Stimulated activated naive CD4-positive, alpha-beta T cell (primary cell): ENCODE measurements at regions not wholly inside any gene's neighbourhood (a gene's known extent, or its start where the extent isn't known, plus 50 kb on each side); places are given as distances from the start of the nearest gene placed in this dataset.
"Not testable (repeated sequence)": the region's sequence is repeated elsewhere in the genome, so short reads cannot be mapped to it uniquely, and the experiment has no call there.

ENCODE experiments used
- DNase-seq, 6 experiments: peaks; one replicate each; lab custom pipeline; 2025; lab: John Stamatoyannopoulos, UW

GRCh38 chr3:82509106-82509842, 747.8 kb upstream of the GBE1 start:
- DNase-seq: no peak

- DNase-seq: no peak
Measured at GRCh38 chr3:82506204-82506603, 744.8 kb upstream of the GBE1 start.

GRCh38 chr3:82505079-82505756, 743.8 kb upstream of the GBE1 start:
- DNase-seq: no peak

- no peak for DNase-seq
Measured at GRCh38 chr3:82498186-82498585, 736.7 kb upstream of the GBE1 start.

- DNase-seq: no peak
Measured at GRCh38 chr3:82496890-82497560, 735.6 kb upstream of the GBE1 start.

- no peak for DNase-seq
Measured at GRCh38 chr3:82495655-82496054, 734.2 kb upstream of the GBE1 start.

GRCh38 chr3:82494977-82495489, 733.6 kb upstream of the GBE1 start:
- no peak for DNase-seq

- no peak for DNase-seq
Measured at GRCh38 chr3:82493858-82494257, 732.4 kb upstream of the GBE1 start.

- DNase-seq: no peak
Measured at GRCh38 chr3:82475306-82475705, 713.9 kb upstream of the GBE1 start.

- no peak for DNase-seq
Measured at GRCh38 chr3:82474711-82475110, 713.3 kb upstream of the GBE1 start.

GRCh38 chr3:82473864-82474541, 712.6 kb upstream of the GBE1 start:
- DNase-seq: no peak

- no peak for DNase-seq
Measured at GRCh38 chr3:82467051-82467450, 705.6 kb upstream of the GBE1 start.

GRCh38 chr3:82462977-82463376, 701.5 kb upstream of the GBE1 start:
- no peak for DNase-seq

- DNase-seq: no peak
Measured at GRCh38 chr3:82461049-82461889, 699.8 kb upstream of the GBE1 start.

GRCh38 chr3:82448320-82448719, 686.9 kb upstream of the GBE1 start:
- DNase-seq: no peak

- DNase-seq: not testable (repeated sequence)
Measured at GRCh38 chr3:82428821-82429220, 667.4 kb upstream of the GBE1 start.

- DNase-seq: no peak
Measured at GRCh38 chr3:82424031-82424339, 662.5 kb upstream of the GBE1 start.

GRCh38 chr3:82423268-82424030, 662.0 kb upstream of the GBE1 start:
- DNase-seq: no peak

GRCh38 chr3:82416830-82417229, 655.4 kb upstream of the GBE1 start:
- DNase-seq: no peak

GRCh38 chr3:82416349-82416748, 654.9 kb upstream of the GBE1 start:
- DNase-seq: no peak

- DNase-seq: no peak
Measured at GRCh38 chr3:82413171-82413570, 651.7 kb upstream of the GBE1 start.
